ENCODE measurements at regions not wholly inside any gene's neighbourhood (a gene's known extent, or its start where the extent isn't known, plus 50 kb on each side); places are given as distances from the start of the nearest gene placed in this dataset.

GRCh38 chrX:30060718-30061117 is 154.6 kb upstream of the MAGEB2 start:
- no peak overlapping the region for H3K4me3 ChIP-seq (ENCODE audit: low read depth, low read length)
- DNase-seq (ENCODE audit: low read depth), result no peak
- no peaks in the 10 kb centered on the region for H3K27me3 ChIP-seq (ENCODE audit: control insufficient read depth, insufficient read depth, low read length)
- FAIRE-seq, result no peak
- no peaks in the 10 kb centered on the region for H3K36me3 ChIP-seq (ENCODE audit: control insufficient read depth, insufficient read depth, low read length)
- TF ChIP-seq CTCF (IDR thresholded peaks at IDR 0.05; ENCODE audit: insufficient read depth, low read length, severe bottlenecking), result peak; percentile 24

- no peak for TF ChIP-seq CTCF (IDR thresholded peaks at IDR 0.05; ENCODE audit: insufficient read depth, low read length, severe bottlenecking)
- FAIRE-seq (no peak), DNase-seq (ENCODE audit: low read depth) (no peak)
- no peaks in the 10 kb centered on the region for H3K36me3 ChIP-seq (ENCODE audit: control insufficient read depth, insufficient read depth, low read length)
- H3K4me3 ChIP-seq (ENCODE audit: low read depth, low read length), result no peak overlapping the region
- H3K27me3 ChIP-seq (ENCODE audit: control insufficient read depth, insufficient read depth, low read length), result no peaks in the 10 kb centered on the region
These were observed 150.1 kb upstream of the MAGEB2 start for GRCh38 chrX:30065226-30065625.

- no peak for DNase-seq (ENCODE audit: low read depth)
- H3K36me3 ChIP-seq (ENCODE audit: control insufficient read depth, insufficient read depth, low read length), result no peaks in the 10 kb centered on the region
- H3K4me3 ChIP-seq (ENCODE audit: low read depth, low read length), result no peak overlapping the region
- H3K27me3 ChIP-seq (ENCODE audit: control insufficient read depth, insufficient read depth, low read length), result no peaks in the 10 kb centered on the region
- no peak for FAIRE-seq
- TF ChIP-seq CTCF (IDR thresholded peaks at IDR 0.05; ENCODE audit: insufficient read depth, low read length, severe bottlenecking), result no peak
These were observed 147.7 kb upstream of the MAGEB2 start for GRCh38 chrX:30067677-30068076.

GRCh38 chrX:30085571-30085970 is 129.8 kb upstream of the MAGEB2 start:
- TF ChIP-seq CTCF (IDR thresholded peaks at IDR 0.05; ENCODE audit: insufficient read depth, low read length, severe bottlenecking), result no peak
- no peak for DNase-seq (ENCODE audit: low read depth)
- no peaks in the 10 kb centered on the region for H3K27me3 ChIP-seq (ENCODE audit: control insufficient read depth, insufficient read depth, low read length)
- no peaks in the 10 kb centered on the region for H3K36me3 ChIP-seq (ENCODE audit: control insufficient read depth, insufficient read depth, low read length)
- H3K4me3 ChIP-seq (ENCODE audit: low read depth, low read length), result no peak overlapping the region
- FAIRE-seq, result no peak

GRCh38 chrX:30111431-30111830 is 103.9 kb upstream of the MAGEB2 start:
- TF ChIP-seq CTCF (IDR thresholded peaks at IDR 0.05; ENCODE audit: insufficient read depth, low read length, severe bottlenecking), result no peak
- H3K27me3 ChIP-seq (ENCODE audit: control insufficient read depth, insufficient read depth, low read length), result no peaks in the 10 kb centered on the region
- H3K4me3 ChIP-seq (ENCODE audit: low read depth, low read length), result no peak overlapping the region
- no peaks in the 10 kb centered on the region for H3K36me3 ChIP-seq (ENCODE audit: control insufficient read depth, insufficient read depth, low read length)
- no peak for DNase-seq (ENCODE audit: low read depth)
- FAIRE-seq, result no peak

GRCh38 chrX:30141966-30142365 is 73.4 kb upstream of the MAGEB2 start:
- no peak for TF ChIP-seq CTCF (IDR thresholded peaks at IDR 0.05; ENCODE audit: insufficient read depth, low read length, severe bottlenecking)
- FAIRE-seq, result no peak
- Histone ChIP-seq H3K27me3 (ENCODE audit: control insufficient read depth, insufficient read depth, low read length) (no peaks in the 10 kb centered on the region), H3K36me3 (ENCODE audit: control insufficient read depth, insufficient read depth, low read length) (no peaks in the 10 kb centered on the region), H3K4me3 (ENCODE audit: low read depth, low read length) (no peak overlapping the region)
- peak; percentile 6 for DNase-seq (ENCODE audit: low read depth)
